A673 (cell line): ENCODE measurements at regions not wholly inside any gene's neighbourhood (a gene's known extent, or its start where the extent isn't known, plus 50 kb on each side); places are given as distances from the start of the nearest gene placed in this dataset.

Experiments
- BruUV-seq: library from RNA; stranded (reverse); fragments of 400-500 nt; replicated peaks from 2 replicates; lab custom pipeline; 2021; lab: Mats Ljungman, UMichigan
- CTCF ChIA-PET: fragments of 300-600 bp; sonication (Branson Sonifier 250); formaldehyde crosslinking; loops from one replicate; lab custom pipeline; 2022; ENCODE audit warnings: antibody characterized with exemption; lab: Charles Lee
- POLR2A ChIA-PET: fragments of 300-600 bp; sonication (Branson Sonifier 250); formaldehyde crosslinking; loops from one replicate; lab custom pipeline; 2022; ENCODE audit warnings: antibody characterized with exemption; ENCODE audit not compliant: low non-redundant PET; lab: Charles Lee
- DNase-seq: peaks from one replicate; pipeline ENCODE4 v3.0.0-alpha.2; 2015; ENCODE audit warnings: low spot score
- H3K27ac ChIP-seq: fragments of 200-600 bp; sonication (generic); 2 replicates; pipeline ENCODE4 v1.5.1; 2016; ENCODE audit warnings: mixed run types, low read depth, mild to moderate bottlenecking, mixed read lengths, antibody characterized with exemption, low read length; ENCODE audit not compliant: poor library complexity, severe bottlenecking
- H3K27me3 ChIP-seq: fragments of 200-600 bp; sonication (generic); replicated peaks from 2 replicates; pipeline ENCODE4 v1.6.1; 2017; ENCODE audit warnings: mixed run types, low read depth, mild to moderate bottlenecking, mixed read lengths, antibody characterized with exemption, low read length; ENCODE audit not compliant: insufficient read depth, poor library complexity
- H3K36me3 ChIP-seq: fragments of 200-600 bp; sonication (generic); 2 replicates; pipeline ENCODE4 v1.6.1; 2016; ENCODE audit warnings: mixed run types, mild to moderate bottlenecking, mixed read lengths, antibody characterized with exemption, low read length; ENCODE audit not compliant: insufficient read depth, poor library complexity, severe bottlenecking
- H3K4me1 ChIP-seq: fragments of 200-600 bp; sonication (generic); 2 replicates; pipeline ENCODE4 v1.6.1; 2017; ENCODE audit warnings: mixed run types, mild to moderate bottlenecking, mixed read lengths, antibody characterized with exemption, low read length; ENCODE audit not compliant: insufficient read depth, poor library complexity, severe bottlenecking
- H3K4me3 ChIP-seq: fragments of 200-600 bp; sonication (generic); 2 replicates; pipeline ENCODE4 v1.5.1; 2016; ENCODE audit warnings: low read depth, mixed run types, mild to moderate bottlenecking, mixed read lengths, low read length; ENCODE audit not compliant: poor library complexity, severe bottlenecking
- H3K9me3 ChIP-seq: fragments of 200-600 bp; sonication (generic); 2 replicates; pipeline ENCODE4 v1.6.1; 2016; ENCODE audit warnings: mixed run types, low read depth, mild to moderate bottlenecking, mixed read lengths, antibody characterized with exemption, low read length; ENCODE audit not compliant: poor library complexity, severe bottlenecking
- EZH2 ChIP-seq: fragments of 200-600 bp; sonication (generic); IDR thresholded peaks from 2 replicates; pipeline ENCODE4 v1.6.1; 2017; ENCODE audit warnings: borderline replicate concordance, low read depth, mild to moderate bottlenecking, mixed read lengths, antibody characterized with exemption, low read length; ENCODE audit not compliant: poor library complexity, severe bottlenecking
- intact Hi-C: fragments of 100-400 bp; cut with micrococcal nuclease; formaldehyde crosslinking; loops from one replicate; pipeline ENCODE4 v1.10.0; 2022; ENCODE audit not compliant: unreplicated experiment
- TF ChIP-seq, protein P1 (sequence below): fragments of 300-800, 200-600 bp; sonication (generic); conservative IDR thresholded peaks from 2 replicates; pipeline ENCODE4 v1.5.1; 2017; ENCODE audit warnings: low read depth, mild to moderate bottlenecking, antibody characterized with exemption, low read length, moderate library complexity, mixed read lengths

DNA sequence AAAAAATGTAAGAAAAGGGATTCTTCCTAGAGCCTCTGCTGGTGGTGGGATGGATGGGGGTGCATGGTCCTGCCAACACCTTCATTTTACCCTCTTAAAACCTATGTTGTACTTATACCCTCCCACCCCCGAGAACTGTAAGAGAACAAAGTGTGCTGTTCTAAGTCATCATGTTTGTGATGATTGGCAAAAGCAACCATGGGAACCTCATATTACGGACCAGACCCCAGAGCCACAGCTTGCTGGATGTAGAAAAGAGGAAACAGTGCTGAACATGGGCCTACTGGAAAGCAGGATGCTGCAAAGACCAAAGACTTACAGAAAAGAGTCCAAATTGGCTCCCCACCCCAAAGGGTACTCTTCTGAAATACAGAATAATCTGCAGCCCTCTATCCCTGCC lies 311.2 kb downstream of the DUSP6 start:
- TF ChIP-seq, protein P1, sequence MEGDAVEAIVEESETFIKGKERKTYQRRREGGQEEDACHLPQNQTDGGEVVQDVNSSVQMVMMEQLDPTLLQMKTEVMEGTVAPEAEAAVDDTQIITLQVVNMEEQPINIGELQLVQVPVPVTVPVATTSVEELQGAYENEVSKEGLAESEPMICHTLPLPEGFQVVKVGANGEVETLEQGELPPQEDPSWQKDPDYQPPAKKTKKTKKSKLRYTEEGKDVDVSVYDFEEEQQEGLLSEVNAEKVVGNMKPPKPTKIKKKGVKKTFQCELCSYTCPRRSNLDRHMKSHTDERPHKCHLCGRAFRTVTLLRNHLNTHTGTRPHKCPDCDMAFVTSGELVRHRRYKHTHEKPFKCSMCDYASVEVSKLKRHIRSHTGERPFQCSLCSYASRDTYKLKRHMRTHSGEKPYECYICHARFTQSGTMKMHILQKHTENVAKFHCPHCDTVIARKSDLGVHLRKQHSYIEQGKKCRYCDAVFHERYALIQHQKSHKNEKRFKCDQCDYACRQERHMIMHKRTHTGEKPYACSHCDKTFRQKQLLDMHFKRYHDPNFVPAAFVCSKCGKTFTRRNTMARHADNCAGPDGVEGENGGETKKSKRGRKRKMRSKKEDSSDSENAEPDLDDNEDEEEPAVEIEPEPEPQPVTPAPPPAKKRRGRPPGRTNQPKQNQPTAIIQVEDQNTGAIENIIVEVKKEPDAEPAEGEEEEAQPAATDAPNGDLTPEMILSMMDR, result no peak
- no peak for TF ChIP-seq EZH2
- BruUV-seq, result no TSS peak
- no peak for DNase-seq
- Histone ChIP-seq H3K4me3 (no peak overlapping the region), H3K27ac (peak overlapping the region; percentile 87), H3K4me1 (peaks cover 66% of the 10 kb centered on the region), H3K36me3 (no peaks in the 10 kb centered on the region), H3K27me3 (no peaks in the 10 kb centered on the region), H3K9me3 (no peaks in the 10 kb centered on the region)
- POLR2A ChIA-PET, result no interaction called here
- CTCF ChIA-PET, result no interaction called here
- intact Hi-C loops, result no loop called here

DNA sequence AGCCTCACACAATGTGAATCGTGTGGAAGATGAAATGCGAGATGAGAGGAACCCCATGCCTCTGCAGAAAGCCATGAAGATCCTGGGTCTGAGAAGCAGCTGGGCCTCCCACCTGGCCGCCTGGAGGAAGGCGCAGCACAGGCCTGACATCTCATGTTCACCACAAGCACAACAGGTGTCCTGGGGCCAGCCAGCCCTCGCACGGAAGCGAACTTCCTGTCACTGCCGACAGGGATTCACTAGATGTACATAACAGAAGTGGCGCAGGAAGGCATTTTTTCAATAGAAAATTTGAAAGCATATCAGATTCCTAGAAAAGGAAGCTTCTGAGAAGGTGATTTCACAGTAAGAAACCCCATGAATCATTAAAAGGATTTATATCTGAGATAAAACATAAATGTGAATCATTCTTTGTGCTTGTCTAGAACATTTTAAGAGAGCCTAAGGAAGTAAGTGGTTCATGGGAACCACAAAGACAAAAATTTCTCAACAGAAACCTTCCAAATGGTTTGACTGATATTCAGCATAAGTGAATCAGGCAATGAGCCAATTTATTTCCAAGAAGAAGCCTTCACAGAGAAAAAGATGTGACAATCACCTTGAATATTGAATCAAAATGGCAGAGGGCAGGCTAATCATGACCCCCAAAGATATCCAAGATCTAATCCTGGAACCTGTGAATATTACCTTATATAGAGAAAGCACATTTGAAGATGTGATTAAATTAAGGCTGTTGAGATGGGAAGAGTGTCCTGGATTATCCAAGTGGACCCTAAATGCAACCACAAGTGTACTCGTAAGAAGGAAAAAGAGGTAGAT lies 311.9 kb downstream of the DUSP6 start:
- CTCF ChIA-PET, result interaction anchor here (1.1 kb wide), 1 partner anchor 16 kb away, joined by 4 read pairs; no protein-coding TSS in a partner anchor
- TSS peak; percentile 62 for BruUV-seq
- H3K4me1 ChIP-seq, result peaks cover 59% of the 10 kb centered on the region
- intact Hi-C loops, result no loop called here
- DNase-seq, result peak; percentile 98
- POLR2A ChIA-PET, result interaction anchor here (0.6 to 0.8 kb wide), 2 partner anchors 189 to 312 kb away, joined by 3 read pairs; partner anchors contain the start of gene DUSP6
- H3K36me3 ChIP-seq, result no peaks in the 10 kb centered on the region
- H3K27me3 ChIP-seq, result no peaks in the 10 kb centered on the region
- peak overlapping the region; percentile 87 for H3K27ac ChIP-seq
- TF ChIP-seq, protein P1, result 0 out of 2 replicates have a peak, but pooled peaks have one; percentile 22
- TF ChIP-seq EZH2, result no peak
- no peak overlapping the region for H3K4me3 ChIP-seq
- no peaks in the 10 kb centered on the region for H3K9me3 ChIP-seq

DNA sequence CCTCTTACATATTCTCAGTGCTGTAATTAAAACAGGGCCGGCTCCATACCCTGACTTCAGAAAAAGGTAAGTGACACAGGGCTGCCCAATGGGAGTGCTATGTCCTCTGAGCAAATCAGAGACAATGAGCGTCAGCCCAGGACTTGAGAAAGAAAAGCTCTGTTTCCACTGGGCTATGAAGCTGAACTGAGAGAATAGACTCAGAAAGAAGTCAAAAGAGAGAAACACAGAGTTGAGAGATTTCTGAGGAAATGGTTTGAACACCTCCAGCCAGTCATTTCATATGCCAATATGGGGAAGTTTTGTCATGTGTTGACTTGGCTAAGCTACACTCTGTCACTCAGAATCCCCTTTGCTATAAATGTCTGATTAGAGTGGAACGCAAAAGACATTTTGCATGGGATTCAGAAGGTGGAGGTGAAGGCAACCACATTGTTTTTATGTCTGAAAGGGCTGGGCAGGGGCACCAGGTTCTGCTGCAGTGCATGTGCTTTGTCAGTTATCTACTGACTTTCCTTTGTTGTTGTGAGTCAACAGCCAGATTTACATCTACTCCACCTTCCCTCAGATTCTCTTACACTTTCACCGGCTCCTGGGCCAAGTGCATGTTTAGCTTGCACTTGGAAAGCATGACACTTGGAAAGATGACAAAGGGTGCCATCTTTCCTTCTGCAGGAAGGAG lies 313.3 kb downstream of the DUSP6 start:
- ChIA-PET POLR2A (interaction anchor here (0.9 kb wide), 1 partner anchor 313 kb away, joined by 5 read pairs; the partner anchor contains the start of gene DUSP6), CTCF (interaction anchor here (0.6 to 1.1 kb wide), 2 partner anchors 15 to 314 kb away, joined by 4 read pairs; no protein-coding TSS in a partner anchor)
- no peak for DNase-seq
- no peak overlapping the region for H3K4me3 ChIP-seq
- no TSS peak for BruUV-seq
- peak overlapping the region; percentile 87 for H3K27ac ChIP-seq
- TF ChIP-seq EZH2, result no peak
- TF ChIP-seq, protein P1, result no peak
- no peaks in the 10 kb centered on the region for H3K27me3 ChIP-seq
- peaks cover 45% of the 10 kb centered on the region for H3K4me1 ChIP-seq
- H3K9me3 ChIP-seq, result no peaks in the 10 kb centered on the region
- intact Hi-C loops, result no loop called here
- no peaks in the 10 kb centered on the region for H3K36me3 ChIP-seq
